Esophagus squamous epithelium (tissue), 5 donors: ENCODE measurements at regions not wholly inside any gene's neighbourhood (a gene's known extent, or its start where the extent isn't known, plus 50 kb on each side); places are given as distances from the start of the nearest gene placed in this dataset.

Source experiments
- DNase-seq: peaks from one replicate; lab custom pipeline; 2025; lab: John Stamatoyannopoulos, UW
- H3K27ac ChIP-seq, 4 donors: fragments of 200-600 bp; sonication (generic); one replicate each; pipeline ENCODE4 v1.5.1; 2016 to 2019; ENCODE audit warnings: mild to moderate bottlenecking in 1 of 4
- H3K27me3 ChIP-seq, 4 donors: fragments of 200-600 bp; sonication (generic); 1 replicate in 3 of 4; 2 replicates in 1 of 4; pipeline versions ENCODE4 v1.5.1 to v1.6.0; 2017 to 2021; ENCODE audit warnings: antibody characterized with exemption in 1 of 4
- H3K36me3 ChIP-seq, 3 donors: fragments of 200-600 bp; sonication (generic); one replicate each; pipeline ENCODE4 v1.5.1; 2016 to 2019
- H3K4me1 ChIP-seq, 3 donors: fragments of 200-600 bp; sonication (generic); one replicate each; pipeline ENCODE4 v1.5.1; 2017 to 2019
- H3K4me3 ChIP-seq, 4 donors: fragments of 200-600 bp; sonication (generic); 1 replicate in 3 of 4; 2 replicates in 1 of 4; pipeline ENCODE4 v1.5.1; 2016 to 2019; ENCODE audit warnings: mild to moderate bottlenecking in 2 of 4, moderate library complexity in 1 of 4
- H3K9me3 ChIP-seq, 3 donors: fragments of 200-600 bp; sonication (generic); one replicate each; pipeline ENCODE4 v1.5.1; 2016 to 2019
- CTCF ChIP-seq, 6 experiments: fragments of 450-650 bp in 4 of 6; fragments of 200-600 bp in 2 of 6; sonication (generic) in 2 of 6; IDR thresholded peaks; one replicate each; pipeline ENCODE4 v1.5.1; 2016 to 2019; ENCODE audit warnings: antibody characterized with exemption in 6 of 6, mild to moderate bottlenecking in 4 of 6, moderate library complexity in 4 of 6
- POLR2A ChIP-seq, 4 donors: fragments of 450-650 bp; IDR thresholded peaks; one replicate each; pipeline ENCODE4 v1.6.1; 2017; ENCODE audit warnings: antibody characterized with exemption in 4 of 4, mild to moderate bottlenecking in 4 of 4, moderate library complexity in 3 of 4
- WGBS, 2 donors: methylation state at CpG; one replicate each; pipeline ENCODE4 v1.1.5; 2018; 5-methylcytosine and 5-hydroxymethylcytosine counted together
- intact Hi-C: fragments of 100-400 bp; cut with DNase I; formaldehyde crosslinking; loops from one replicate; pipeline ENCODE4 v1.15.0; 2022
- donor health status: DM: yes; HTN: yes; CAD: no.

- H3K9me3 ChIP-seq, result no peaks in the 10 kb centered on the region
- TF ChIP-seq CTCF (IDR thresholded peaks at IDR 0.05), result no peak
- no peak for TF ChIP-seq POLR2A (IDR thresholded peaks at IDR 0.05)
- no peaks in the 10 kb centered on the region for H3K4me1 ChIP-seq
- no peak overlapping the region for H3K4me3 ChIP-seq
- no peaks in the 10 kb centered on the region for H3K27me3 ChIP-seq
- intact Hi-C loops, result no loop called here
- no peaks in the 10 kb centered on the region for H3K36me3 ChIP-seq
- DNase-seq, result no peak
- no peak overlapping the region for H3K27ac ChIP-seq
Measured at GRCh38 chr15:37618353-37618752, 316.1 kb upstream of the TMCO5A start.

GRCh38 chr15:37619358-37620042 lies 314.9 kb upstream of the TMCO5A start:
- Histone ChIP-seq H3K9me3 (no peaks in the 10 kb centered on the region), H3K36me3 (no peaks in the 10 kb centered on the region), H3K27me3 (no peaks in the 10 kb centered on the region), H3K27ac (no peak overlapping the region), H3K4me3 (no peak overlapping the region), H3K4me1 (no peaks in the 10 kb centered on the region)
- no peak for DNase-seq
- WGBS, 2 donors, result 86 to 89% methylated on average over 2 of the region's 2 CpGs
- intact Hi-C loops, result no loop called here
- no peak for TF ChIP-seq CTCF (IDR thresholded peaks at IDR 0.05)
- no peak for TF ChIP-seq POLR2A (IDR thresholded peaks at IDR 0.05)

GRCh38 chr15:37625576-37625975 lies 308.9 kb upstream of the TMCO5A start:
- intact Hi-C loops, result no loop called here
- TF ChIP-seq POLR2A (IDR thresholded peaks at IDR 0.05) (no peak), CTCF (IDR thresholded peaks at IDR 0.05) (no peak)

GRCh38 chr15:37628507-37628906 lies 305.9 kb upstream of the TMCO5A start:
- H3K36me3 ChIP-seq, result no peaks in the 10 kb centered on the region
- H3K4me1 ChIP-seq, result no peaks in the 10 kb centered on the region
- H3K27ac ChIP-seq, result no peak overlapping the region
- WGBS, 2 donors, result 80 to 86% methylated on average over 1 of the region's 1 CpG
- H3K4me3 ChIP-seq, result no peak overlapping the region
- no peaks in the 10 kb centered on the region for H3K27me3 ChIP-seq
- H3K9me3 ChIP-seq, result no peaks in the 10 kb centered on the region
- intact Hi-C loops, result no loop called here
- no peak for DNase-seq
- TF ChIP-seq CTCF (IDR thresholded peaks at IDR 0.05) (no peak), POLR2A (IDR thresholded peaks at IDR 0.05) (no peak)

More at GRCh38 chr15:37625576-37625975, 308.9 kb upstream of the TMCO5A start:
- no peaks in the 10 kb centered on the region for H3K27me3 ChIP-seq
- no peaks in the 10 kb centered on the region for H3K9me3 ChIP-seq
- H3K4me1 ChIP-seq, result no peaks in the 10 kb centered on the region
- H3K27ac ChIP-seq, result no peak overlapping the region
- H3K4me3 ChIP-seq, result no peak overlapping the region
- no peak for DNase-seq
- no peaks in the 10 kb centered on the region for H3K36me3 ChIP-seq

DNA sequence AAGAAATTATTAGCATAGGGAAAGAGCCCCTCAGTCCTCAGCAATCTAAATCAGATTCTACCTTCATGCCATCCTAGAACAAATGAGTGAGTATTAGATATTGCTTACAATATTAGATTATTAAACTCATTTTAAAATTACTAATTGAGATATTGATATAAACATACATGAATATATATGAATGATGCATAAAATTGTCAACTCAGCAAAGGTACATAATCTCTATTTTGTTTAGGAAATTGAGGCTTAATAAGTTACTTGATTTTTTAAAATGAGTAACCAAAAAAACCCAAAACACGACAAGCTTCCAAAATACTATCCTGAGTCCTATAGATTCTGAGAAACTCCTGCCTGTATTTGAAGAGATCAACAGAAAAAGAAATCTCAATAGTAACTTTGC lies 297.7 kb upstream of the TMCO5A start:
- H3K36me3 ChIP-seq, result no peaks in the 10 kb centered on the region
- H3K4me1 ChIP-seq, result no peaks in the 10 kb centered on the region
- no peak overlapping the region for H3K27ac ChIP-seq
- no peaks in the 10 kb centered on the region for H3K27me3 ChIP-seq
- no peak for DNase-seq
- intact Hi-C loops, result no loop called here
- WGBS, 2 donors, result 78 to 79% methylated on average over 1 of the region's 1 CpG
- H3K4me3 ChIP-seq, result no peak overlapping the region
- no peaks in the 10 kb centered on the region for H3K9me3 ChIP-seq
- TF ChIP-seq CTCF (IDR thresholded peaks at IDR 0.05), result no peak
- no peak for TF ChIP-seq POLR2A (IDR thresholded peaks at IDR 0.05)
